GM23338 (cell line): ENCODE measurements at regions not wholly inside any gene's neighbourhood (a gene's known extent, or its start where the extent isn't known, plus 50 kb on each side); places are given as distances from the start of the nearest gene placed in this dataset.

Source experiments
- ATAC-seq: fragments of 200-7000 bp; cut with Tn5 transposase; 3 replicates; pipeline ENCODE4 v1.9.1; 2020
- DNase-seq: peaks from one replicate; pipeline ENCODE4 v3.0.0-alpha.2; 2015; ENCODE audit warnings: low spot score
- H2AFZ ChIP-seq: fragments of 200-600 bp; sonication (generic); 2 replicates; pipeline ENCODE4 v1.8.0; 2016; ENCODE audit warnings: antibody characterized with exemption, mild to moderate bottlenecking, moderate library complexity
- H3F3A ChIP-seq: fragments of 200-600 bp; sonication (generic); replicated peaks from 2 replicates; pipeline ENCODE4 v1.8.0; 2017; ENCODE audit warnings: antibody characterized with exemption, mixed run types, low read depth
- H3K27ac ChIP-seq: fragments of 200-600 bp; sonication (generic); 2 replicates; pipeline ENCODE4 v1.6.1; 2016; ENCODE audit warnings: low read depth
- H3K27me3 ChIP-seq: fragments of 200-600 bp; sonication (generic); 2 replicates; pipeline ENCODE4 v1.8.0; 2016; ENCODE audit warnings: mild to moderate bottlenecking, mixed run types, moderate library complexity; ENCODE audit not compliant: insufficient read depth
- H3K36me3 ChIP-seq: fragments of 200-600 bp; sonication (generic); 2 replicates; pipeline ENCODE4 v1.8.0; 2016; ENCODE audit warnings: mild to moderate bottlenecking; ENCODE audit not compliant: insufficient read depth
- H3K4me1 ChIP-seq: fragments of 200-600 bp; sonication (generic); 2 replicates; pipeline ENCODE4 v1.8.0; 2016; ENCODE audit warnings: mild to moderate bottlenecking, moderate library complexity; ENCODE audit not compliant: insufficient read depth
- H3K4me2 ChIP-seq: fragments of 200-600 bp; sonication (generic); 2 replicates; pipeline ENCODE4 v1.7.1; 2017; ENCODE audit warnings: mixed run types
- H3K4me3 ChIP-seq: fragments of 200-600 bp; sonication (generic); 2 replicates; pipeline ENCODE4 v1.6.1; 2016; ENCODE audit warnings: mixed run types
- H3K79me2 ChIP-seq: fragments of 200-600 bp; sonication (generic); replicated peaks from 2 replicates; pipeline ENCODE4 v1.8.0; 2017; ENCODE audit warnings: mild to moderate bottlenecking; ENCODE audit not compliant: insufficient read depth
- H3K9me2 ChIP-seq: fragments of 200-600 bp; sonication (generic); 2 replicates; pipeline ENCODE4 v1.8.0; 2017; ENCODE audit not compliant: insufficient read depth
- H4K20me1 ChIP-seq: fragments of 200-600 bp; sonication (generic); replicated peaks from 2 replicates; pipeline ENCODE4 v1.8.0; 2017; ENCODE audit warnings: mild to moderate bottlenecking; ENCODE audit not compliant: insufficient read depth
- H3K27ac Mint-ChIP-seq: 2 replicates; pipeline ENCODE4 v1.8.0; 2020; ENCODE audit warnings: inconsistent platforms, mild to moderate bottlenecking, moderate library complexity, mixed read lengths
- H3K27me3 Mint-ChIP-seq: 3 replicates; pipeline ENCODE4 v1.8.0; 2022; ENCODE audit warnings: low read depth, mild to moderate bottlenecking, moderate library complexity, mixed read lengths, inconsistent platforms; ENCODE audit not compliant: insufficient read depth, poor library complexity
- H3K36me3 Mint-ChIP-seq: 3 replicates; pipeline ENCODE4 v1.8.0; 2021; ENCODE audit warnings: low read depth, mild to moderate bottlenecking, inconsistent platforms, moderate library complexity, mixed read lengths
- H3K4me1 Mint-ChIP-seq: 3 replicates; pipeline ENCODE4 v1.8.0; 2020; ENCODE audit warnings: mild to moderate bottlenecking, inconsistent platforms, mixed read lengths
- H3K4me3 Mint-ChIP-seq: 3 replicates; pipeline ENCODE4 v1.8.0; 2021; ENCODE audit warnings: moderate library complexity, mild to moderate bottlenecking, inconsistent platforms, mixed read lengths
- H3K9me3 Mint-ChIP-seq: 3 replicates; pipeline ENCODE4 v1.8.0; 2020; ENCODE audit warnings: moderate library complexity, mild to moderate bottlenecking, inconsistent platforms, mixed read lengths
- CREB1 ChIP-seq: fragments of 250-450 bp; sonication (Bioruptor Pico); IDR thresholded peaks from 2 replicates; pipeline ENCODE4 v1.5.0; 2020; ENCODE audit warnings: low read depth, mild to moderate bottlenecking, moderate library complexity
- CTCF ChIP-seq, 2 experiments: fragments of 200-600 bp in 1 of 2; sonication (generic) in 1 of 2; conservative IDR thresholded peaks; 2 replicates each; pipeline versions ENCODE4 v1.5.1 to v1.6.1; 2016 to 2017; ENCODE audit warnings: antibody characterized with exemption in 2 of 2, low read depth in 2 of 2, mild to moderate bottlenecking in 2 of 2, moderate library complexity in 1 of 2
- EZH2 ChIP-seq: fragments of 200-600 bp; sonication (generic); IDR thresholded peaks from one replicate; pipeline ENCODE4 v1.8.0; 2017; ENCODE audit warnings: antibody characterized with exemption, mild to moderate bottlenecking, low read depth; ENCODE audit not compliant: unreplicated experiment
- EZH2phosphoT487 ChIP-seq: fragments of 200-600 bp; sonication (generic); IDR thresholded peaks from one replicate; pipeline ENCODE4 v1.8.1; 2018; ENCODE audit warnings: antibody characterized with exemption; ENCODE audit not compliant: unreplicated experiment
- JUNB ChIP-seq: IDR thresholded peaks from one replicate; pipeline ENCODE4 v1.6.1; 2016; ENCODE audit warnings: antibody characterized with exemption; ENCODE audit not compliant: unreplicated experiment
- REST ChIP-seq: IDR thresholded peaks from one replicate; pipeline ENCODE4 v1.6.1; 2018; ENCODE audit warnings: antibody characterized with exemption; ENCODE audit not compliant: unreplicated experiment
- STAT1 ChIP-seq: IDR thresholded peaks from one replicate; pipeline ENCODE4 v1.6.1; 2016; ENCODE audit warnings: antibody characterized with exemption; ENCODE audit not compliant: unreplicated experiment
- ZNF114 ChIP-seq: fragments of 250-450 bp; sonication (Bioruptor Pico); IDR thresholded peaks from 2 replicates; pipeline ENCODE4 v1.5.0; 2020; ENCODE audit warnings: mild to moderate bottlenecking, moderate library complexity
- ZNF331 ChIP-seq: fragments of 250-450 bp; sonication (Bioruptor Pico); IDR thresholded peaks from 2 replicates; pipeline ENCODE4 v1.5.0; 2020; ENCODE audit warnings: low read depth, mild to moderate bottlenecking, moderate library complexity
- ZNF462 ChIP-seq: fragments of 250-450 bp; sonication (Bioruptor Pico); IDR thresholded peaks from 2 replicates; pipeline ENCODE4 v1.5.0; 2020; ENCODE audit warnings: mild to moderate bottlenecking, moderate library complexity

DNA sequence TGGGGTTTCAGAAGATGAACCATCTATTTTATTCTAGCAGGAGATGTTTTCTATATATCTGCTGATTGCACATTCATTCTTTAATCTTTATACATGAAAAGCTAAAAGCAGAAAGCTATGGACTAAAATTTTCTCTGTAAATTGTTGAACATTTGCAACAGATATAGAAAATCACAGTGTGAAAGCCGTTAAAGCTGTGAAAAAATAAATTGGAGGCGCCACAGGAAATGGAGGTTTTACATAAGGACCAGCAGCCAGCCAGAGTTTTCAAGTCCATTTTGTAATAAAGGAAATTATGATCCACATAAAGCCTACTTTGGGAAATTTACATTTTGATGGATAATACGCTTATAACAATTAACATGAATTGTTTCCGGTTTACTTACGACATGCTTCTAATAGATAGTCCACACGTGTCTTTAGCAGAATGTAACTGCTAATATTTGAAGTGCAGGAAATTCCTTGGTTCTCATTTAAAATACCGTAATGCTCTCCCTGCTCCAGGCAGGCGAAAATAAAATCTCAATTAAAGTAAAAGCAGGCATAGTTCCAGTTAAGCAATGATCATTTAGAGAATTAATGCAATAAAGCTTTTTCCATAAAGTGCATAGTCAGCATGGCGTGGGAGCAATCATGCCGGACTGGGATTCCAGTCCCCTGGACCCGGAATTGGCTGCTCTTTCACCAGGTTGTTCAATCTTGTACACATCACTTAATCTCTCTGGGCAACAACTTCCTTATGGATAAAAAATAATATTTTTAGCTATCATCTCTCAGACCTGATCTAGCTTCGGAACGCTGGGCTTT, 445.4 kb downstream of the ZNF608 start (continued):
- TF ChIP-seq CTCF (conservative IDR thresholded peaks at IDR 0.05; ENCODE audit: low read depth in 2 of 2) (no peak), STAT1 (no peak), EZH2phosphoT487 (no peak), ZNF114 (CRISPR knock-in tag) (no peak), REST (no peak), ZNF331 (CRISPR knock-in tag) (no peak), CREB1 (CRISPR knock-in tag) (no peak), JUNB (no peak)

DNA sequence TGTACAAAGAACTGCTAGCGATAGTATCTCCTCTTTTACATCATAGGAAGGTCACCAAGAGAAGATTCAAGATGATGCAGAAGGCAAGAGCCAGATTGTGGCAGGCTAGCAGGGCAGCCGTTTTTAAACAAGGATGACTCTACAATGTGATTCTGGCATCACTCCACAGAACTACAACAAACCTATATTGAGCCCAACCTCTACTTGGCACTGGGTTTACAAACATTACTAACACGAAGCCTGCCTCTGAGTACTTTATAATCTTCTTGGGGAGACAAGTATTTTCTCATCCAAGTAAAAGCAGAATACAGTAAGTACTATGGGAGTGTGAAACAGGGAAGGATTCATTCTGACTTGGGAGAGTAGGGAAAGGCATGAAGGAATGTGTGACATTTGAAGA, 448.6 kb downstream of the ZNF608 start:
- Histone ChIP-seq H3F3A (no peaks in the 10 kb centered on the region), H3K4me3 (no peak overlapping the region), H3K4me2 (no peak overlapping the region), H2AFZ (no peak overlapping the region), H4K20me1 (no peaks in the 10 kb centered on the region), H3K9me2 (peaks cover 10% of the 10 kb centered on the region; the same call in 1 of the 2 replicates), H3K4me1 (no peaks in the 10 kb centered on the region; the same call in 1 of the 2 replicates), H3K36me3 (0 out of 2 replicates have a peak, but pooled peaks cover 3% of the 10 kb centered on the region), H3K27ac (no peak overlapping the region), H3K79me2 (no peaks in the 10 kb centered on the region), H3K27me3 (no peaks in the 10 kb centered on the region)
- no peaks in the 10 kb centered on the region for H3K27me3 Mint-ChIP-seq
- ATAC-seq (no peak), DNase-seq (no peak)
- peaks cover 22% of the 10 kb centered on the region; the same call in 2 of the 3 replicates for H3K36me3 Mint-ChIP-seq
- no peak overlapping the region for H3K4me3 Mint-ChIP-seq
- H3K27ac Mint-ChIP-seq, result no peak overlapping the region
- H3K9me3 Mint-ChIP-seq, result peaks cover 13% of the 10 kb centered on the region
- peaks cover under 1% of the 10 kb centered on the region; the same call in 1 of the 3 replicates for H3K4me1 Mint-ChIP-seq
- TF ChIP-seq CTCF (conservative IDR thresholded peaks at IDR 0.05; ENCODE audit: low read depth in 2 of 2) (no peak), STAT1 (no peak), ZNF462 (no peak), ZNF331 (CRISPR knock-in tag) (no peak), EZH2 (no peak)
